SU-DHL-6 (cell line): ENCODE measurements at regions not wholly inside any gene's neighbourhood (a gene's known extent, or its start where the extent isn't known, plus 50 kb on each side); places are given as distances from the start of the nearest gene placed in this dataset.

Experiments used
- EZH2phosphoT487 ChIP-seq: fragments of 200-600 bp; sonication (generic), shearing (Covaris generic); conservative IDR thresholded peaks from 2 replicates; pipeline ENCODE4 v1.6.1; 2018; ENCODE audit warnings: mild to moderate bottlenecking, antibody characterized with exemption, low read length, moderate library complexity, mixed read lengths
- TF ChIP-seq, protein P1 (sequence below): fragments of 200-600 bp; sonication (generic); IDR thresholded peaks from one replicate; pipeline ENCODE4 v1.5.1; 2017; ENCODE audit warnings: antibody characterized with exemption, mild to moderate bottlenecking, low read length, moderate library complexity; ENCODE audit not compliant: insufficient read depth, poor library complexity, severe bottlenecking

GRCh38 chr16:73408311-73408710 lies 360.4 kb upstream of the ZFHX3 start:
- TF ChIP-seq, protein P1, sequence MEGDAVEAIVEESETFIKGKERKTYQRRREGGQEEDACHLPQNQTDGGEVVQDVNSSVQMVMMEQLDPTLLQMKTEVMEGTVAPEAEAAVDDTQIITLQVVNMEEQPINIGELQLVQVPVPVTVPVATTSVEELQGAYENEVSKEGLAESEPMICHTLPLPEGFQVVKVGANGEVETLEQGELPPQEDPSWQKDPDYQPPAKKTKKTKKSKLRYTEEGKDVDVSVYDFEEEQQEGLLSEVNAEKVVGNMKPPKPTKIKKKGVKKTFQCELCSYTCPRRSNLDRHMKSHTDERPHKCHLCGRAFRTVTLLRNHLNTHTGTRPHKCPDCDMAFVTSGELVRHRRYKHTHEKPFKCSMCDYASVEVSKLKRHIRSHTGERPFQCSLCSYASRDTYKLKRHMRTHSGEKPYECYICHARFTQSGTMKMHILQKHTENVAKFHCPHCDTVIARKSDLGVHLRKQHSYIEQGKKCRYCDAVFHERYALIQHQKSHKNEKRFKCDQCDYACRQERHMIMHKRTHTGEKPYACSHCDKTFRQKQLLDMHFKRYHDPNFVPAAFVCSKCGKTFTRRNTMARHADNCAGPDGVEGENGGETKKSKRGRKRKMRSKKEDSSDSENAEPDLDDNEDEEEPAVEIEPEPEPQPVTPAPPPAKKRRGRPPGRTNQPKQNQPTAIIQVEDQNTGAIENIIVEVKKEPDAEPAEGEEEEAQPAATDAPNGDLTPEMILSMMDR = no peak
- TF ChIP-seq EZH2phosphoT487 = no peak
